GM21723 (cell line): ENCODE measurements at regions not wholly inside any gene's neighbourhood (a gene's known extent, or its start where the extent isn't known, plus 50 kb on each side); places are given as distances from the start of the nearest gene placed in this dataset.
"Not testable (repeated sequence)": the region's sequence is repeated elsewhere in the genome, so short reads cannot be mapped to it uniquely, and the experiment has no call there.

Experiments used
- ATAC-seq: cut with Tn5 transposase; IDR thresholded peaks from one replicate; pipeline ENCODE4 v1.9.1; 2021; ENCODE audit warnings: mild to moderate bottlenecking, moderate library complexity; ENCODE audit not compliant: unreplicated experiment

DNA sequence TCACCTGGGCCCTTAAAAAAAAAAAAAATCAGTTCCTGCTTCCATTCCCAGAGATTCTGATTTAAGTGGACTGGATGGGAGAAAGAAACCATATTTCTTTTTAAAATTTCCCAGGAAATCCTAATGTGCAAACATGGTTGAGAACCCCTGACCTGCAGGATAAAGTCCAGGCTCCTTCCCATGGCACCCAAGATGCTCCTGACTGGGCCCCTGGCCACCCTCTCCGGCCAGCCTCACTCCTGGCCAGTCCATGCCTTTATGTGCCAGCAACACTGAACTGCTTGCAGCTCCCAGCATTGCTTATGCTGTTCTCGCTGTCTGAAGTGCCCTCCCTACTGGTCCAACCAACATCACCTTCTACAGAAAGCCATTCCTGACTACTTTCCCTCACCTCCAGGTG is 93.9 kb downstream of the TEX35 start:
- no peak for ATAC-seq

GRCh38 chr1:178607718-178608408 is 95.0 kb downstream of the TEX35 start:
- peak; percentile 50 for ATAC-seq

DNA sequence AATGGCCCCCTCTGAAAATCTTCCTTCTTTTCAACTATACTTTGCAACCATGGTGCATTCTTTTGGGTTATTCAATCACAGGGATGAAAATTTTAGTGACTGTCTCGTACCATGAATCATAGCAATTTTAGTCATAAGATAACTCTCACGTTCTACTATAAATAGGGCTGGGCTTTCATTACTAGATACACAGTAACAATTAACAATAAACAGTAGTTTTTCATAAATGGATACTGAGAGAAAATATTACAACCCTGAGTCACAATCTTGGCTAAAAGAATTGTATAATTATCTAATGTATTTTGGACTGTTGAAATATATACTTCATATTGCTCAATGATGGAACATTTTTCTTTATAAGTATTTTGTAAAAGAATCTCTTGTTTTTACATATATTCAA is 96.1 kb downstream of the TEX35 start:
- ATAC-seq, result no peak

DNA sequence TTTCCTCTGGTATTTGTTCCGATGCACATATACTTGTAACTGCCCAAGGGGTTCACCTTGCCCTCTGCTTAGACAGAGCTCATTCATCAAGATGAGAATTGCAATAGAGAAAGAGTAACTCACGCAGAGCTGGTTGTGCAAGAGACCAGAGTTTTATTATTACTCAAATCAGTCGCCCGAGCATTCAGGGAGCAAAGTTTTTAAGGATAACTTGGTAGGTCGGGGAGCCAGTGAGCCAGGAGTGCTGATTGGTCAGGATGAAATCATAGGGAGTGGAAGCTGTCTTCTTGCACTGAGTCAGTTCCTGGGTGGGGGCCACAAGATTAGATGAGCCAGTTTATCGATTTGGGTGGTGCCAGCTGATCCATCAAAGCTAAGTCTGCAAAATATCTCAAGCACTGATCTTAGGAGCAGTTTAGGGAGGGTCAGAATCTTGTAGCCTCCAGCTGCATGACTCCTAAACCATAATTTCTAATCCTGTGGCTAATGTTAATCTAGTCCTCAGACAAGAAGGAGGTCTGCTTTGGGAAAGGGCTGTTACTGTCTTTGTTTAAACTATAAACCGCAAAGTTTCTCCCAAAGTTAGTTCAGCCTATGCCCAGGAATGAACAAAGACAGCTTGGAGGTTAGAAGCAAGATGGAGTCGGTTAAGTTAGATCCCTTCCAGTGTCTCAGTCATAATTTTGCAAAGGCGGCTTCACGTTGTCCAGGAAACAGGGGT is 97.9 kb downstream of the TEX35 start:
- not testable (repeated sequence) for ATAC-seq

GRCh38 chr1:178612261-178612660 is 99.4 kb downstream of the TEX35 start:
- no peak for ATAC-seq

- ATAC-seq, result no peak
These were observed 100.5 kb downstream of the TEX35 start for GRCh38 chr1:178613271-178613945.

GRCh38 chr1:178614286-178614685 is 101.4 kb downstream of the TEX35 start:
- ATAC-seq, result no peak

- no peak for ATAC-seq
These were observed 105.8 kb upstream of the RALGPS2 start for GRCh38 chr1:178619042-178619927.

GRCh38 chr1:178620584-178621475 is 104.2 kb upstream of the RALGPS2 start:
- no peak for ATAC-seq

DNA sequence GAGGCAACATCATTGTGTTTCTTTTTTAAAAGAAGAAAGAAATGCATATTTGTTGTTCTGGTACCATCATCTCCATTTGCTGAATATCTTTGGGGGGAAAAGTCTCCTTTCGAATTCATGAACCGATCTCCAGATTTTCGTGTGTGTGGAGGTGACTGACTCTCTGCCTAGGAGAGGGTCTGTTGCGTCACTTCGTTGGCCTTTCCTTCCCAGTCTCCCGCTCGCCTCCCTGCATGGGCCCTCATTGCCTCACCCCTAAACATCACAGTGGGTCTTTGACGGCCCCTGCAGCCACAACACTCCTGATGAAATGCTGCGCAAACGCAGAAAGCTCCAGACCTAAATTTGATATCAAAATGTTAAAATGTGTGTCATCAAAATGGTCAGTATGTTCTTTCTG is 103.2 kb upstream of the RALGPS2 start:
- ATAC-seq, result no peak

- no peak for ATAC-seq
These were observed 99.3 kb upstream of the RALGPS2 start for GRCh38 chr1:178625695-178626094.

DNA sequence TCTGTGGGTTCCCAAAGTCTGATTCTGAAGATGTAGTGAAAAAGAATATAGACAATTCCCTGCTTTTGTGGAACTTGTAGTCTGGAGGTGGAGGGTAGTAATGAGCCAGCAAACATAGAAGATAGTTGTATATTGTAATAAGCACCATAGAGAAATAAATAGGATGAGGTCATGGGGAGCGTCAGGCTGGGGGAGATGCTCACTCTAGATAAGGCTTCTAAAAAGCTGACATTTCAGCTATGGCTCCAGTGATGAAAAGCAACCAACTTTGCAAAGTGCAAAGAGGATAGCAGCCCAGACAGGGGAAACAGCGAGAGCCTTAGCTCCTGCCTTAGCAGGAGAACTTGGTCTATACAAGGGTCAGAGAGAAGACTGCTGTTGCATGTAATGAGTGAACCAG is 98.0 kb upstream of the RALGPS2 start:
- no peak for ATAC-seq

- ATAC-seq, result no peak
These were observed 96.3 kb upstream of the RALGPS2 start for GRCh38 chr1:178628637-178629251.

DNA sequence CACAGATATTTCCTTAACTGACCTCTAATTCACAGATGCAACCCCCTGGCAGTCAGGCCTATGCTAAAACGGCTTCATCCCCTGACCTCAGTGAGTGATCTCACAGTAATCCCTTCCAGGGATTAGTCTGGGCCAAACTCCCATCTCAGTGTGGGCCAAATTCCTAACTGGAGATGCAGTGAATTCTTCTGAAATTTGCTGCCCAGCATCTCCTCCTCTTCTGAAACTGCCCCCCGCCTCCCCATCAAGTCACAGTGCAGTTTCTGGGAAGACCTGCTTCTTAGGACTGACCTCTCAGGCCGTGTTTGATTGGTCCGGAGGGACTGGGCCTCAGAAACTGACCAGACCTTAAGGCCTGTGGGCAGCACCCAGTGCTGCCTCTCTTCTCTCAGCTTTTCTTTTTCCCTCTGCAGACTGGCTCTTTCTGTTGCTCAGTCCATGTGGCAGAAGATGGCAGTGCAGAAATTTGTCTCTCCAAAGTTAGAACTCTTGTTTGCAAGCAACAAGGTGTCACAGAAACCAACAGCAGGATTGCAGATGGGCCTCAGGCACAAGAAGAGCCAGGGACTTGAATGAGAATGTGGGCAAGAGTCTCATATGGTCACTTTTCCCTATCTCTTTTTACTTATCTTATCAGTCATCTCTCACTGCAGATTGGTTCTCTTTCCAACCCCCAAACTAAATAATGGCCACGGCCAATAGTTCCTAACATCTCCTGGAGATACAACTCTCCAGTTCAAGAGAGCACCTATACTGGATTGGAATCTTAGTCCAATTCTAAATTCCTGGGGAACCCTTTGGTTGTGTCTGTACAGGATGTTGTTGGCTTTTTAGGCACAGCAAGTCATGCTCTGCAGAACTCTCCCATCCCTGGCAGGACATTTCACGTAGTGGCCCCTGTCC is 95.5 kb upstream of the RALGPS2 start:
- no peak for ATAC-seq

GRCh38 chr1:178630417-178630816 is 94.6 kb upstream of the RALGPS2 start:
- ATAC-seq, result no peak

DNA sequence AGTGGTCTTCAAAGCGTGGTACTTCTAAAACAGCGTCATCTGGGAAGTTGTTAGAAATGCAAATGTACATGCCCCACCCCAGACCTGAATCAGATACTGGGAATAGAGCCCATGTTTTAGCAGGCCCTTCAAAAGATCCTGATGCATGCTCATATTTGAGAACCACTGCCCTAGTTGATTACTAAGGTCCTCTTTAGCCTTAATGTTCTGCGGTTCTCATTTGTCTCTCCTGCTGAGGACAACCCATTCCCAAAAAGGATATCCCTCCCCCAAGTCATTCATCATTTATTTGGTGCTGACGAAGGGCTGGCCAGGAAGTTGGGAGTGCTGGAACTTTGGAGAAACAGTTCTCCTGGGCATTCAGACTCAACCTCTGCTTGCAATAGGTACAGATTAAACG is 92.4 kb upstream of the RALGPS2 start:
- ATAC-seq, result no peak

GRCh38 chr1:178633056-178633455 is 92.0 kb upstream of the RALGPS2 start:
- no peak for ATAC-seq

- no peak for ATAC-seq
These were observed 90.6 kb upstream of the RALGPS2 start for GRCh38 chr1:178634445-178634844.

DNA sequence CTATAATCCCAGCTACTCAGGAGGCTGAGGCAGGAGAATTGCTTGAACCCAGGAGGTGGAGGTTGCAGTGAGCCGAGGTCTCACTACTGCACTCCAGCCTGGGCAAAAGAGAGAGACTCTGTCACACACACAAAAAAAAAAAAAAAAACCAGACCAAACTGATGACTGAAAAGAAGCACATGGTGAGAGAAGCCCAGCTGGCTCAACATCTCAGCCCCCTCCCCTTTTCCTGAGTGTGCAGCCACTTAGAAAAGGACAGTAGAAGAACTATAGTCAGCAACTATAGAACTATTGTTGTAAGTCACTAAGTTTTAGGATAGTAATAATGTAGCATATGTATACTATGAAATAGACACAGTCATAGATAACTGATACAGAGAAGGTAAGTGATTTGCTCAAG is 87.2 kb upstream of the RALGPS2 start:
- ATAC-seq, result no peak
